HG03571 (cell line): ENCODE measurements at regions not wholly inside any gene's neighbourhood (a gene's known extent, or its start where the extent isn't known, plus 50 kb on each side); places are given as distances from the start of the nearest gene placed in this dataset.

ENCODE experiments used
- ATAC-seq: cut with Tn5 transposase; IDR thresholded peaks from one replicate; pipeline ENCODE4 v1.9.1; 2021; ENCODE audit not compliant: unreplicated experiment

GRCh38 chr5:67390935-67391334 lies 194.3 kb upstream of the CD180 start:
- no peak for ATAC-seq

- ATAC-seq: no peak
Measured at GRCh38 chr5:67383451-67383850, 186.9 kb upstream of the CD180 start.

GRCh38 chr5:67381236-67381880 lies 184.8 kb upstream of the CD180 start:
- no peak for ATAC-seq

- no peak for ATAC-seq
Measured at GRCh38 chr5:67380431-67380830, 183.8 kb upstream of the CD180 start.

GRCh38 chr5:67379753-67380152 lies 183.2 kb upstream of the CD180 start:
- no peak for ATAC-seq

GRCh38 chr5:67378256-67378655 lies 181.7 kb upstream of the CD180 start:
- no peak for ATAC-seq

- ATAC-seq: no peak
Measured at GRCh38 chr5:67377631-67378030, 181.0 kb upstream of the CD180 start.

GRCh38 chr5:67375606-67376005 lies 179.0 kb upstream of the CD180 start:
- no peak for ATAC-seq

- no peak for ATAC-seq
Measured at GRCh38 chr5:67374378-67374777, 177.8 kb upstream of the CD180 start.

GRCh38 chr5:67373518-67373917 lies 176.9 kb upstream of the CD180 start:
- ATAC-seq: no peak

- ATAC-seq: no peak
Measured at GRCh38 chr5:67372887-67373286, 176.3 kb upstream of the CD180 start.

- ATAC-seq: no peak
Measured at GRCh38 chr5:67371924-67372323, 175.3 kb upstream of the CD180 start.

- no peak for ATAC-seq
Measured at GRCh38 chr5:67366691-67367395, 170.2 kb upstream of the CD180 start.

- ATAC-seq: no peak
Measured at GRCh38 chr5:67366276-67366675, 169.7 kb upstream of the CD180 start.

- no peak for ATAC-seq
Measured at GRCh38 chr5:67364381-67364970, 167.9 kb upstream of the CD180 start.

GRCh38 chr5:67363963-67364362 lies 167.4 kb upstream of the CD180 start:
- no peak for ATAC-seq

GRCh38 chr5:67363180-67363709 lies 166.6 kb upstream of the CD180 start:
- no peak for ATAC-seq

- no peak for ATAC-seq
Measured at GRCh38 chr5:67361932-67362729, 165.5 kb upstream of the CD180 start.

GRCh38 chr5:67360047-67360446 lies 163.4 kb upstream of the CD180 start:
- no peak for ATAC-seq

- ATAC-seq: no peak
Measured at GRCh38 chr5:67358186-67358585, 161.6 kb upstream of the CD180 start.

GRCh38 chr5:67355120-67355713 lies 158.6 kb upstream of the CD180 start:
- no peak for ATAC-seq
